H1 (cell line): ENCODE measurements at regions not wholly inside any gene's neighbourhood (a gene's known extent, or its start where the extent isn't known, plus 50 kb on each side); places are given as distances from the start of the nearest gene placed in this dataset.

Experiments used
- CTCF ChIA-PET: fragments of 300-600 bp; sonication (Branson Sonifier 250); formaldehyde crosslinking; loops from one replicate; lab custom pipeline; 2021; ENCODE audit not compliant: partially characterized antibody; lab: Charles Lee
- POLR2A ChIA-PET: fragments of 300-600 bp; sonication (Branson Sonifier 250); formaldehyde crosslinking; loops from one replicate; lab custom pipeline; 2021; ENCODE audit warnings: inconsistent platforms; ENCODE audit not compliant: partially characterized antibody; lab: Charles Lee
- DNase-seq, 2 experiments: peaks; one replicate each; pipeline versions ENCODE4 v3.0.0 to v3.0.0-alpha.2; 2010 to 2022; ENCODE audit warnings: low spot score in 2 of 2, low read depth in 1 of 2, mixed read lengths in 1 of 2
- FAIRE-seq: peaks from 2 replicates; lab custom pipeline; 2011; peaks lifted over from hg19 to GRCh38; lab: Jason Lieb, UNC
- H2AFZ ChIP-seq: 2 replicates; pipeline ENCODE4 v1.8.1; 2012; ENCODE audit warnings: low read length, inconsistent platforms
- H2AK5ac ChIP-seq: 2 replicates; pipeline ENCODE4 v1.6.1; 2013; ENCODE audit warnings: low read depth, low read length
- H2BK120ac ChIP-seq: replicated peaks from 2 replicates; pipeline ENCODE3; 2013; ENCODE audit warnings: low read depth, low read length, inconsistent platforms
- H2BK12ac ChIP-seq: 2 replicates; pipeline ENCODE4 v1.6.1; 2013; ENCODE audit warnings: low read depth, low read length
- H2BK15ac ChIP-seq: 2 replicates; pipeline ENCODE4 v1.6.1; 2013; ENCODE audit warnings: low read length
- H2BK20ac ChIP-seq: 2 replicates; pipeline ENCODE4 v1.6.1; 2013; ENCODE audit warnings: low read length
- H2BK5ac ChIP-seq: 2 replicates; pipeline ENCODE4 v1.6.1; 2013; ENCODE audit warnings: low read depth, low read length
- H3K14ac ChIP-seq: 2 replicates; pipeline ENCODE4 v1.6.1; 2013; ENCODE audit warnings: inconsistent platforms; ENCODE audit not compliant: insufficient read length
- H3K18ac ChIP-seq: 2 replicates; pipeline ENCODE4 v1.6.1; 2013; ENCODE audit warnings: low read length; ENCODE audit errors: extremely low read depth
- H3K23ac ChIP-seq: 2 replicates; pipeline ENCODE4 v1.6.1; 2013; ENCODE audit warnings: inconsistent platforms; ENCODE audit not compliant: insufficient read length
- H3K23me2 ChIP-seq: 2 replicates; pipeline ENCODE4 v1.6.1; 2013; ENCODE audit warnings: low read depth, low read length
- H3K27ac ChIP-seq: 2 replicates; pipeline ENCODE4 v1.6.1; 2011; ENCODE audit warnings: low read depth, low read length, inconsistent platforms
- H3K27me3 ChIP-seq, 4 experiments: replicated peaks in 1 of 4; 1 replicate in 1 of 4; 2 replicates in 3 of 4; pipeline versions ENCODE4 v1.6.1 to v1.8.1; 2011 to 2013; ENCODE audit warnings: low read length in 3 of 4, mild to moderate bottlenecking in 3 of 4, inconsistent platforms in 2 of 4, mixed read lengths in 2 of 4, moderate library complexity in 1 of 4; ENCODE audit not compliant: control insufficient read depth in 3 of 4, insufficient read depth in 3 of 4; ENCODE audit errors: extremely low read depth in 1 of 4
- H3K36me3 ChIP-seq, 4 experiments: 2 replicates each; pipeline versions ENCODE4 v1.6.1 to v1.8.1; 2011 to 2013; ENCODE audit warnings: mild to moderate bottlenecking in 4 of 4, low read length in 3 of 4, moderate library complexity in 2 of 4, control low read depth in 1 of 4, inconsistent platforms in 1 of 4; ENCODE audit not compliant: insufficient read depth in 4 of 4, control insufficient read depth in 2 of 4
- H3K4ac ChIP-seq: replicated peaks from 2 replicates; pipeline ENCODE3; 2013; ENCODE audit warnings: low read length, low read depth, mixed read lengths, inconsistent platforms; ENCODE audit not compliant: insufficient read length
- H3K4me1 ChIP-seq, 4 experiments: replicated peaks in 1 of 4; 1 replicate in 1 of 4; 2 replicates in 3 of 4; pipeline versions ENCODE4 v1.6.1 to v1.8.1; 2011 to 2013; ENCODE audit warnings: low read length in 3 of 4, inconsistent platforms in 2 of 4, mixed read lengths in 1 of 4; ENCODE audit not compliant: insufficient read depth in 4 of 4, control insufficient read depth in 3 of 4
- H3K4me2 ChIP-seq, 2 experiments: 2 replicates each; pipeline versions ENCODE4 v1.6.1 to v1.8.1; 2011 to 2013; ENCODE audit warnings: low read depth in 2 of 2, low read length in 2 of 2, control low read depth in 1 of 2, inconsistent platforms in 1 of 2, mild to moderate bottlenecking in 1 of 2; ENCODE audit not compliant: insufficient read depth in 1 of 2
- H3K4me3 ChIP-seq, 4 experiments: fragments of 200-600, 300-600 bp in 1 of 4; sonication (generic), shearing (Covaris generic), sonication (Bioruptor Twin) in 1 of 4; 2 replicates each; pipeline versions ENCODE4 v1.5.1 to v1.8.1; 2011 to 2016; ENCODE audit warnings: low read length in 4 of 4, low read depth in 3 of 4, control low read depth in 2 of 4, inconsistent platforms in 2 of 4, mild to moderate bottlenecking in 2 of 4, mixed read lengths in 1 of 4, moderate library complexity in 1 of 4; ENCODE audit not compliant: insufficient read depth in 2 of 4; ENCODE audit errors: extremely low read depth in 1 of 4
- H3K56ac ChIP-seq: replicated peaks from 2 replicates; pipeline ENCODE3; 2013; ENCODE audit warnings: low read depth, mild to moderate bottlenecking, mixed read lengths, low read length, inconsistent platforms; ENCODE audit not compliant: insufficient read length
- H3K79me1 ChIP-seq: 2 replicates; pipeline ENCODE4 v1.6.1; 2013; ENCODE audit warnings: low read depth, low read length, control low read depth
- H3K79me2 ChIP-seq, 2 experiments: 2 replicates each; pipeline versions ENCODE4 v1.6.1 to v1.8.1; 2012 to 2013; ENCODE audit warnings: low read length in 2 of 2, mild to moderate bottlenecking in 2 of 2, inconsistent platforms in 1 of 2; ENCODE audit not compliant: insufficient read depth in 2 of 2, control insufficient read depth in 1 of 2
- H3K9ac ChIP-seq, 4 experiments: replicated peaks in 1 of 4; 1 replicate in 1 of 4; 2 replicates in 3 of 4; pipeline versions ENCODE4 v1.6.1 to v1.8.1; 2011 to 2013; ENCODE audit warnings: low read depth in 3 of 4, low read length in 3 of 4, control low read depth in 2 of 4, mild to moderate bottlenecking in 2 of 4, moderate library complexity in 2 of 4, inconsistent platforms in 1 of 4; ENCODE audit errors: extremely low read depth in 1 of 4
- H3K9me3 ChIP-seq, 2 experiments: 2 replicates each; pipeline versions ENCODE4 v1.6.1 to v1.8.1; 2012 to 2013; ENCODE audit warnings: mild to moderate bottlenecking in 2 of 2, moderate library complexity in 2 of 2, control low read depth in 1 of 2, inconsistent platforms in 1 of 2, low read depth in 1 of 2, low read length in 1 of 2, mixed read lengths in 1 of 2; ENCODE audit not compliant: insufficient read depth in 2 of 2
- H4K20me1 ChIP-seq, 2 experiments: replicated peaks in 1 of 2; 2 replicates each; pipeline versions ENCODE3 to v1.8.1; 2011 to 2013; ENCODE audit warnings: inconsistent platforms in 2 of 2, low read length in 2 of 2, mild to moderate bottlenecking in 1 of 2; ENCODE audit not compliant: insufficient read depth in 2 of 2, control insufficient read depth in 1 of 2
- H4K5ac ChIP-seq: 2 replicates; pipeline ENCODE4 v1.6.1; 2013; ENCODE audit warnings: low read length, low read depth, mixed read lengths, inconsistent platforms; ENCODE audit not compliant: insufficient read length
- H4K8ac ChIP-seq: 2 replicates; pipeline ENCODE4 v1.8.0; 2013; ENCODE audit warnings: mild to moderate bottlenecking, moderate library complexity, low read length, inconsistent platforms; ENCODE audit not compliant: insufficient read depth; ENCODE audit errors: extremely low read depth
- H4K91ac ChIP-seq: replicated peaks from 2 replicates; pipeline ENCODE3; 2013; ENCODE audit warnings: low read length, mixed read lengths, inconsistent platforms; ENCODE audit not compliant: insufficient read length
- ATF2 ChIP-seq: IDR thresholded peaks from 2 replicates; pipeline ENCODE4 v1.6.1; 2012; ENCODE audit warnings: low read length, inconsistent platforms
- CREB1 ChIP-seq: IDR thresholded peaks from 2 replicates; pipeline ENCODE4 v1.6.1; 2012; ENCODE audit warnings: inconsistent platforms
- HDAC2 ChIP-seq, 2 experiments: fragments of 300-600 bp in 1 of 2; sonication (generic) in 1 of 2; IDR thresholded peaks; 2 replicates each; pipeline ENCODE4 v1.6.1; 2011 to 2012; ENCODE audit warnings: low read depth in 2 of 2, low read length in 2 of 2, mild to moderate bottlenecking in 2 of 2, moderate library complexity in 2 of 2, borderline replicate concordance in 1 of 2, inconsistent platforms in 1 of 2
- HDAC6 ChIP-seq: IDR thresholded peaks from one replicate; pipeline ENCODE4 v1.7.1; 2012; ENCODE audit warnings: low read depth, mild to moderate bottlenecking, inconsistent platforms, low read length, moderate library complexity
- JUN ChIP-seq: IDR thresholded peaks from 2 replicates; pipeline ENCODE4 v1.6.1; 2011; ENCODE audit warnings: low read depth, mild to moderate bottlenecking, improper control_type of control experiment, low read length
- MAFK ChIP-seq: IDR thresholded peaks from 2 replicates; pipeline ENCODE4 v1.6.1; 2012; ENCODE audit warnings: low read depth, mild to moderate bottlenecking, improper control_type of control experiment, low read length
- RNF2 ChIP-seq: fragments of 200-900, 300-1000 bp; sonication (generic); IDR thresholded peaks from 2 replicates; pipeline ENCODE4 v1.7.1; 2016; ENCODE audit warnings: borderline replicate concordance, low read depth, mild to moderate bottlenecking, antibody characterized with exemption, low read length; ENCODE audit not compliant: poor library complexity, severe bottlenecking; ENCODE audit errors: missing control alignments
- SP1 ChIP-seq: IDR thresholded peaks from 2 replicates; pipeline ENCODE4 v1.6.1; 2011; ENCODE audit warnings: low read depth, low read length
- SP2 ChIP-seq: IDR thresholded peaks from 2 replicates; pipeline ENCODE4 v1.6.1; 2012; ENCODE audit warnings: mild to moderate bottlenecking, low read length, inconsistent platforms
- SP4 ChIP-seq: IDR thresholded peaks from 2 replicates; pipeline ENCODE4 v1.6.1; 2012; ENCODE audit warnings: low read length, inconsistent platforms
- WGBS, 2 experiments: shearing (Covaris generic) in 1 of 2; methylation state at CpG; one replicate each; pipeline versions ENCODE4 v1.1.6 to v1.1.7; 2013 to 2015; ENCODE audit warnings: low lambda C conversion rate in 2 of 2, mixed read lengths in 2 of 2, inconsistent platforms in 1 of 2, low coverage in 1 of 2, missing lambda C conversion rate in 1 of 2; ENCODE audit not compliant: insufficient replicate concordance in 2 of 2, insufficient coverage in 1 of 2, insufficient read length in 1 of 2; ENCODE audit errors: extremely low coverage in 1 of 2, missing lambda C conversion rate in 1 of 2; 5-methylcytosine and 5-hydroxymethylcytosine counted together

GRCh38 chr1:238318294-238319110 lies 427.8 kb upstream of the ZP4 start:
- Histone ChIP-seq H3K14ac (no peak overlapping the region), H3K79me1 (no peaks in the 10 kb centered on the region), H2BK15ac (no peak overlapping the region), H4K20me1 (no peaks in the 10 kb centered on the region), H3K9me3 (no peaks in the 10 kb centered on the region), H3K79me2 (no peaks in the 10 kb centered on the region), H3K27ac (no peak overlapping the region), H3K4me2 (no peak overlapping the region), H2BK5ac (no peak overlapping the region), H2BK20ac (no peak overlapping the region), H3K36me3 (no peaks in the 10 kb centered on the region), H3K4me3 (no peak overlapping the region), H4K8ac (no peak overlapping the region), H3K4ac (no peak overlapping the region), H3K18ac (no peak overlapping the region), H3K23me2 (no peaks in the 10 kb centered on the region; the same call in 1 of the 2 replicates), H2AK5ac (no peak overlapping the region), H3K27me3 (no peaks in the 10 kb centered on the region), H3K9ac (no peak overlapping the region), H2BK12ac (no peak overlapping the region), H3K56ac (no peak overlapping the region), H4K91ac (no peak overlapping the region), H4K5ac (no peak overlapping the region), H3K4me1 (no peaks in the 10 kb centered on the region), H2AFZ (no peak overlapping the region), H2BK120ac (no peak overlapping the region), H3K23ac (no peak overlapping the region)
- no peak for DNase-seq
- WGBS, 2 experiments: 87% methylated on average over 4 of the region's 4 CpGs; no CpG with 5 or more reads in 1 of the 2 experiments
- POLR2A ChIA-PET: no interaction called here
- CTCF ChIA-PET: no interaction called here
- FAIRE-seq: no peak
- TF ChIP-seq JUN (no peak), SP2 (no peak), SP4 (no peak), SP1 (no peak), MAFK (no peak), ATF2 (no peak), CREB1 (no peak), HDAC2 (IDR thresholded peaks at IDR 0.05; ENCODE audit: borderline replicate concordance in 1 of 2, low read depth in 2 of 2, low read length in 2 of 2) (no peak), RNF2 (no peak), HDAC6 (no peak)
